ENCODE measurements at regions not wholly inside any gene's neighbourhood (a gene's known extent, or its start where the extent isn't known, plus 50 kb on each side); places are given as distances from the start of the nearest gene placed in this dataset.

- no peak for DNase-seq
These were observed 66.0 kb upstream of the SLC14A2 start for GRCh38 chr18:45549290-45549689.

GRCh38 chr18:45551142-45551815, 64.0 kb upstream of the SLC14A2 start:
- peak in 1 of 2 donors; percentile 1 for DNase-seq

- no peak for DNase-seq
These were observed 61.4 kb upstream of the SLC14A2 start for GRCh38 chr18:45553723-45554388.

DNA sequence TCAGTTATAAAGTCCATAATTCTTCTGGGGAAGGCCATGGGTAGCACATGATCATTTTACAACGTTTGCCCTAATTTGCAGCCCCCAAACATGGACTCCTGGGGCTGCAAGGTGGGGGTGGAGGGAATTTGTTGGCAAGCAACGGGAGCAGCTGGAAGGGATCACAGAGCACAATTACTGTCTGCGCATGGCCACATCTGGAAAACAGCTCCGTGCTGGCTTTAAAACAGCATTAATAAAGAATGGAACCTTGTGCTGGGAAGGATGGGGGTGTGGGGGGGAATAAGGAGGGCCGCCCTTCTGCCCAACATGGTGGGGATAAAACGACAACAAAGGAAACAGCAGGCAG, 60.9 kb upstream of the SLC14A2 start:
- no peak for DNase-seq

DNA sequence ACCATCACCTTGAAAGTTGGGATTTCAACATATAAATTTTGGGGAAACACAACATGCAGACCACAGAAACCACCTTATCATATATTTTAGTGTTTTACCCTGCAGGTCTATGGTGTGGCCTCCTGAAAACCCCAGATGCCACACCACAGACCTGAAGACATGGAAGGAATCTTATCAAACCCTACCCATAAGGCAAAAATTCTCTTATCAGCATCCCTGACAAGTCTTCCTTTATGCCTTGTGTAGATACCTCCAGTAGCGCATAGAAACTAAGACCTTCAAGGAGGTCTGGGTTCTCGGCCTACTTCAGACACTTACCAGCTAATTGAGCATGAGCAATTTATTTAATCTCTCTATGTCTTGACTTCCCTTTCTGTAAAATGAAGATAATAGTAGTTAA, 59.1 kb upstream of the SLC14A2 start:
- DNase-seq: no peak

DNA sequence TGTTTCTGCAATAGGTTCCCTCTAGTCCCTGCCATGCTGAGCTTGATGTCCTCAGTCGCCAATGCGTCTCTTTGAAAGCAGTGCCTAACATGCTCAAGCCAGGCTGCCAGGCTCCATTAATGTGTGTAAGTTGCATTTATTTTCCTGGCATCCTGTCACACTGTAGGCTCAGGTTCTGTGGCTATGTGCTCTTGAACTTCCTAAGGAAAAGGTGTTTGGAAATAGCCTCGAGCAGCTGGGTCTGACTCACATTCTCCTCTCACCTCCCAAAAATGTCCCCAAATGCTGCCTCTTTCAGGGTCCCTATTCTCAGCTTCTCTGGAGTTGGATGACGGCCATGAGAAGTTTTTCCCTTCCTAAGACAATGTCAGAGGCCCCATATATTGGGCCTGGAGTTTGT, 58.0 kb upstream of the SLC14A2 start:
- DNase-seq: no peak

GRCh38 chr18:45557779-45558178, 57.5 kb upstream of the SLC14A2 start:
- DNase-seq: no peak

- no peak for DNase-seq
These were observed 56.0 kb upstream of the SLC14A2 start for GRCh38 chr18:45559258-45559657.

DNA sequence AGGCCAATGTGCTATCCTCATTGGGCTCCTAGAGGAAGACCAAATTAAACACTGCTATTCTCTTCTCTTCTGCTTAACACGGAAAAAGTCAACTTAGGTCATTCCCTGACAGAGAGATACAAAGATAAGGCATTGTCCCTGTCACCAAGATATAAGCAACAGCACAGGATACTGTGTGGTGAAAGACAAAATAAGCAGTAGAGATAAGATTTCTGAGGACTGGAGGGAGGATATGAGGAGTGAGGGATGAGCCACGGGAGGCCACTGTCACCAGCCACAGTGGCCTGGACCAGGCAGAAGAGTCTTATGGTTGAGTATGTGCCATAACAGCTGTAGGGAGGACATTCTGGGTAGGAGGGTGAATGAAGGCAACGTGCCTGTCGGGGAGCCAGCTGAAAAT, 54.4 kb upstream of the SLC14A2 start:
- DNase-seq: no peak

DNA sequence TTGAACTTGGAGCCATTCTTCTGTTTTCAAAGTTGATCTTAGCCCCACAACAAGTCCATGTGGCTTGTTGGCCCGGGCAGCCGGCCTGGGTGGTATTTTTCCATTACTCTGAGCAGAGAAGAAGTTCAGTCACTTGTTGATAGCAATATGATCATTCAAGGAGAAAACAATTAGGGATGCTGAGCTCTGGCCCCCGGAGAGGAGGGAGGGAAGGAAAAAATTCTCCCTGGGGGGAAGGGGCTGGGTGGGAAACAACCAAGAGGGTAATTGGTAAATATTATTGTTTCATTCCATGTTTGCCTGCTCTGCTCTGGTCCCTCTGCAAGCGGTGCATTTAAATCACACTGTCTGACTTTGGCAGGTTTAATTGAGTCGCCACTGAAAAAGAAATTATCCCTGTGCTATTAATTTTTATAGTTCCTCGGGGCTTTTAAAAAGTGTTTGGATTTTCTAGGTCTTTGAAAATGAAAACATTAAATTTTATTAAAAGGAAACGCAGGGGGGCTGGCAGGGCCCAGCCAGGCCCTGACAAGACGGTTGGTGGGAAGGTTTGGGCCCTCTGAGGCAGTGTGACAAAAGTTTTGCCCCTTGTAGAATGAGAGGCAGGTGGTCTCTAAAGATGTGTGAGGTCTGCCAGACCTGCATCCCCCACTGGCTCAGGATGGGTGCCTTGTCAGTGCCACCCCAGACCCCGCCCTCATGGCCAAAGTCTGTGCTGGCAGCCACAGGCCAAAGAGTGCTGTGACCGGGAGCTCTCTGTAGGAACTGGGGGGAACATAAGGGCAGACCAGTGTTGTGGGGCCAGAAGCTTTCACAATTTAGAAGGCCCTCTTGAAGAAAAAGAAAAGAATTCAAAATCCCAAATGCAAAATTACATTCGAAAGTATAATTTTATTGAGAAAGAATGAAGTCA, 52.5 kb upstream of the SLC14A2 start:
- DNase-seq: no peak

GRCh38 chr18:45565280-45565970, 49.9 kb upstream of the SLC14A2 start:
- DNase-seq: no peak

All from CD4-positive, alpha-beta T cell treated with Interleukin-1 beta for 1 hour (primary cell).